GM10266 (cell line): ENCODE measurements at regions not wholly inside any gene's neighbourhood (a gene's known extent, or its start where the extent isn't known, plus 50 kb on each side); places are given as distances from the start of the nearest gene placed in this dataset.

Source experiments
- DNase-seq: peaks from one replicate; pipeline ENCODE4 v3.0.0; 2012; ENCODE audit errors: extremely low spot score
- CTCF ChIP-seq: IDR thresholded peaks from 2 replicates; pipeline ENCODE4 v1.5.1; 2012; ENCODE audit warnings: mild to moderate bottlenecking, low read depth; ENCODE audit not compliant: control insufficient read depth, insufficient read depth; ENCODE audit errors: missing control alignments

- DNase-seq = no peak
- TF ChIP-seq CTCF = no peak
Observed at GRCh38 chr3:115552007-115552406, 71.3 kb upstream of the GAP43 start.

- TF ChIP-seq CTCF = no peak
- no peak for DNase-seq
Observed at GRCh38 chr3:115553796-115554486, 69.4 kb upstream of the GAP43 start.

- no peak for DNase-seq
- no peak for TF ChIP-seq CTCF
Observed at GRCh38 chr3:115554487-115554807, 68.9 kb upstream of the GAP43 start.

- TF ChIP-seq CTCF = no peak
- DNase-seq = no peak
Observed at GRCh38 chr3:115562636-115563267, 60.6 kb upstream of the GAP43 start.

- DNase-seq = no peak
- TF ChIP-seq CTCF = no peak
Observed at GRCh38 chr3:115563984-115564383, 59.3 kb upstream of the GAP43 start.

GRCh38 chr3:115571413-115571812, 51.9 kb upstream of the GAP43 start:
- TF ChIP-seq CTCF = no peak

More at GRCh38 chr3:115571413-115571812, 51.9 kb upstream of the GAP43 start:
- no peak for DNase-seq
